ENCODE measurements at regions not wholly inside any gene's neighbourhood (a gene's known extent, or its start where the extent isn't known, plus 50 kb on each side); places are given as distances from the start of the nearest gene placed in this dataset.

GRCh38 chr9:17929506-17929905 is 350.6 kb downstream of the SH3GL2 start:
- in situ Hi-C loops (cut with MboI), result no loop called here
- H4K20me1 ChIP-seq (replicated peaks; ENCODE audit: control insufficient read depth, insufficient read depth, low read length), result no peaks in the 10 kb centered on the region
- H3K27me3 ChIP-seq (ENCODE audit: control insufficient read depth in 2 of 2, insufficient read depth in 2 of 2, low read length in 2 of 2), result no peaks in the 10 kb centered on the region
- H3K4me1 ChIP-seq (replicated peaks in 1 of 2; ENCODE audit: control insufficient read depth in 2 of 2, insufficient read depth in 2 of 2, low read length in 2 of 2), result no peaks in the 10 kb centered on the region
- BruUV-seq (replicated peaks), result no TSS peak
- intact Hi-C loops (cut with micrococcal nuclease), result no loop called here
- 0% methylated on average over 1 of the region's 2 CpGs for WGBS (ENCODE audit: insufficient coverage, low coverage, missing lambda C conversion rate)
- no peak overlapping the region for H3K4me2 ChIP-seq (ENCODE audit: insufficient read depth, low read length)
- no peaks in the 10 kb centered on the region for H3K36me3 ChIP-seq (ENCODE audit: control insufficient read depth, insufficient read depth, low read length)
- FAIRE-seq, result no peak
- DNase-seq (ENCODE audit: extremely low read depth in 1 of 4, low spot score in 3 of 4), result no peak
- ChIA-PET CTCF (ENCODE audit: low intra/inter-chr PET ratio) (no interaction called here), POLR2A (interaction anchor here (0.6 kb wide), 1 partner anchor 214 kb away, joined by 3 read pairs; no protein-coding TSS in a partner anchor)
- H3K4me3 ChIP-seq, result no peak overlapping the region
- H3K9ac ChIP-seq (ENCODE audit: insufficient read depth in 1 of 2, low read depth in 2 of 2, low read length in 2 of 2), result no peak overlapping the region
- H3K9me3 ChIP-seq (replicated peaks; ENCODE audit: control insufficient read depth, insufficient read depth, low read depth, low read length), result no peaks in the 10 kb centered on the region
- no peak for ATAC-seq
- no peaks in the 10 kb centered on the region for H3K9me1 ChIP-seq (ENCODE audit: control insufficient read depth, insufficient read depth, low read length)
- no peaks in the 10 kb centered on the region for H3K79me2 ChIP-seq (ENCODE audit: control insufficient read depth, insufficient read depth, low read length)
- no peak overlapping the region for H3K27ac ChIP-seq (ENCODE audit: extremely low read depth, low read depth, low read length)
- TF ChIP-seq THAP12 (CRISPR knock-in tag; IDR thresholded peaks at IDR 0.05), result no peak
- no peak for TF ChIP-seq E2F5 (CRISPR knock-in tag; IDR thresholded peaks at IDR 0.05)
- TF ChIP-seq ZNF280A (IDR thresholded peaks at IDR 0.05; ENCODE audit: low read depth, partially characterized antibody), result no peak
- TF ChIP-seq HOXB6 (CRISPR knock-in tag; IDR thresholded peaks at IDR 0.05; ENCODE audit: borderline replicate concordance), result no peak
- no peak for TF ChIP-seq NCOA1 (IDR thresholded peaks at IDR 0.05; ENCODE audit: low read depth)
- TF ChIP-seq COPS2 (conservative IDR thresholded peaks at IDR 0.05), result no peak
- no peak for TF ChIP-seq ELK1 (CRISPR knock-in tag; IDR thresholded peaks at IDR 0.05)
- TF ChIP-seq ZKSCAN8 (CRISPR knock-in tag; IDR thresholded peaks at IDR 0.05), result no peak
- no peak overlapping the region for H2AFZ ChIP-seq (ENCODE audit: low read depth, low read length)

Data from K562 (cell line).